ENCODE measurements at regions not wholly inside any gene's neighbourhood (a gene's known extent, or its start where the extent isn't known, plus 50 kb on each side); places are given as distances from the start of the nearest gene placed in this dataset.
"Not testable (repeated sequence)": the region's sequence is repeated elsewhere in the genome, so short reads cannot be mapped to it uniquely, and the experiment has no call there.

- peak; percentile 79 for DNase-seq (ENCODE audit: low read depth)
Observed at GRCh38 chr18:44325903-44326635, 354.6 kb upstream of the SETBP1 start.

- no peak for DNase-seq (ENCODE audit: low read depth)
Observed at GRCh38 chr18:44331656-44332570, 348.8 kb upstream of the SETBP1 start.

DNA sequence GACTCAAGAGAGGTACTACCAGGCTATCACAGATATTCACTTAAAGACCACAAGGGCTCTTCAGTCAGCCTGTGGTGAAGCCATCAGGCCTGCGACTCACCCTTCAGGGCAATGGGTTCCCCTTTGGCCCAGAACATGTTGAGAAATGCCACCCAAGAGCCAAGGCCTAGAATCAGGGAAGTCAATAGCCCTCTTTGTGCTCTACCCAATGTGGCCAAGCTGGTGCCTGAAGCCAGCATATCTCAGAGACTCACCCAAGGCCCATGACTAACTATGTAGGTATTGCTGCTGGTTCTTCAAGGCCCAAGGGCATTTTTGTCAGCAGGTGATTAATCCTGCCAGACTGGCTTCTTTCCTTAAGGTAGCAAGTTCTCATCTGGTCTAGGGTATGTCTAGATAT lies 338.9 kb upstream of the SETBP1 start:
- no peak for DNase-seq (ENCODE audit: low read depth)

DNA sequence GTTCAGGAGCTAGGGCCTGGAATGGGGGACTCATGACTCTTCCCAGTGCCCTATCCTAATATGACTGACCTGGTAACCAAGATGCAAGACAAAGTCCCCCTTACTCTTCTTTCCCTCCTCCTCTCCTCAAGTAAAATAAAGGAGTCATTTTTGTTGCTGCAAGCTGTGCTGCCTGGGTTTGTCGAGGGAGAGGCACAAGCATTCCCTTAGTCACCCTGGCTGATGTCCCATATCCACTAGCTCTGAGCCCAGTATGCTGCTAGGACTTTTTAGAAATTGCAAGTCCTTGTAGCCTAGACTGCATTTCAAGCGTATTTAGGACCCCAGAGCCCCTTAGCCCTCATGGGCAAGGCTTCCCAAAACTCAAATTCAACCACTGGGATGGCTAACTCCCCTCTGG lies 338.5 kb upstream of the SETBP1 start:
- DNase-seq (ENCODE audit: low read depth), result no peak

DNA sequence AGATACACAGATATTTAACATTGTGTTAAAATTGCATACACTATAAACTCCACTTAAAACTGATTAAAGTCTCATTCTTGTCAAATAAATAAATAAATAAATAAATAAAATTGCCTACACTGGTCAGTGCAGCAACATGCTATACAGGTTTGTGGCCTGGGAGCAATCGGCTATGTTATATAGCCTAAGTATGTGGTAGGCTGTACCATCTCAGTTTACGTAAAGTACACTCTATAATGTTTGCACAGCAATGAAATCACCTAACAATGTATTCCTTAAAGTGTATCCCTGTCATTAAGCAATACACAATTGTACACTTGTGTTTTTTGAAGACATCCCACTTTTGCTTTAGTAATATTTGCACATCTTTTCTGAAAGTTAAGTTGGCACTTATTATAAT lies 337.7 kb upstream of the SETBP1 start:
- DNase-seq (ENCODE audit: low read depth), result no peak

DNA sequence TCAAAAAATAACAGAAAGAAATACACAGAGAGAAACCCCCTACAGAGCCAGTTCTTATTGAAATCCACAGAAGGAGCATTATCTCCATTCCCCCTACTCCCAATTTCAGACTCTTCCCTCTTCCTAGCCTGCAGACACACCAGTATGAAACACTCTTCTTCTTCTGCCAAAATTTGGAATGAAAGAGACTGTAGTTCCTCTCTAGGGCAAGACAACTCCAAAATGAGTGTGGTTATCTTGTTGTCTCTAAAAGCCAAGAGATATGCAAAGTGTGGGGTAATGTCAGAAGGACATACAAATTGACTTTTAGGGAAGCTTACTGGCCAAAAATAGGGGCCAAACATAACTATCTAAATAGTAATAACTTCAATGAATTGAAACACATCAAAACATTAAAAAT lies 337.1 kb upstream of the SETBP1 start:
- DNase-seq (ENCODE audit: low read depth), result no peak

DNA sequence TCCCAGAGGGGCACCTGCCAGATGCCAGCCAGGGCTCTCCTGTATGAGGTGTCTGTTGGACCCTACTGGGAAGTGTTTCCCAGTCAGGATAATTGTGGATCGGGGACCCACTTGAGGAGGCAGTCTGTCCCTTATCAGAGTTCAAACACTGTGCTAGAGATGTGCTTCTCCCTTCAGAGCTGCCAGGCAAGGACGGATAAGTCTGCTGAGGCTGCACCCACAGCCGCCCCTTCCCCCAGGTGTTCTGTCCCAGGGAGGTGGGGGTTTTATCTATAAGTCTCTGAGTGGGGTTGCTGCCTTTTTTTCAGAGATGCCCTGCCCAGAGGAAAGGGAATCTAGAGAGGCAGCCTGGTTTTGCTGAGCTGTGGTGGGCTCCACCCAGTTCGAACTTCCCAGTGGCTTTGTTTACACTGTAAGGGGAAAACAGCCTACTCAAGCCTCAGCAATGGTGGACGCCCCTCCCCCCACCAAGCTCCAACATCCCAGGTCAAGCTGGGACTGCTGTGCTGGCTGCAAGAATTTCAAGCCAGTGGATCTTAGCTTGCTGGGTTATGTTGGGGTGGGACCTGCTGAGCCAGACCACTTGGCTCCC lies 324.0 kb upstream of the SETBP1 start:
- DNase-seq (ENCODE audit: low read depth), result no peak

- no peak for DNase-seq (ENCODE audit: low read depth)
Observed at GRCh38 chr18:44358402-44358801, 322.3 kb upstream of the SETBP1 start.

DNA sequence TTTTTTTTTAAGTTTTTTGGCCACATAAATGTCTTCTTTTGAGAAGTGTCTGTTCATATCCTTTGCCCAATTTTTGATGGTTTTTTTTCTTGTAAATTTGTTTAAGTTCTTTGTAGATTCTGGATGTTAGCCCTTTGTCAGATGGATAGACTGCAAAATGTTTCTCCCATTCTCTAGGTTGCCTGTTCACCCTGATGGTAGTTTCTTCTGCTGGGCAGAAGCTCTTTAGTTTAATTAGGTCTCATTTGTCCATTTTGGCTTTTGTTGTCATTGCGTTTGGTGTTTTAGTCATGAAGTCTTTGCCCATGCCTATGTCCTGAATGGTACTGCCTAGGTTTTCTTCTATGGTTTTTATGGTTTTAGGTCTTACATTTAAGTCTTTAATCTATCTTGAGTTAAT lies 320.9 kb upstream of the SETBP1 start:
- DNase-seq (ENCODE audit: low read depth), result not testable (repeated sequence)

GRCh38 chr18:44362213-44362612 lies 318.5 kb upstream of the SETBP1 start:
- DNase-seq (ENCODE audit: low read depth), result not testable (repeated sequence)

GRCh38 chr18:44370861-44371260 lies 309.8 kb upstream of the SETBP1 start:
- no peak for DNase-seq (ENCODE audit: low read depth)

- no peak for DNase-seq (ENCODE audit: low read depth)
Observed at GRCh38 chr18:44374966-44375365, 305.7 kb upstream of the SETBP1 start.

DNA sequence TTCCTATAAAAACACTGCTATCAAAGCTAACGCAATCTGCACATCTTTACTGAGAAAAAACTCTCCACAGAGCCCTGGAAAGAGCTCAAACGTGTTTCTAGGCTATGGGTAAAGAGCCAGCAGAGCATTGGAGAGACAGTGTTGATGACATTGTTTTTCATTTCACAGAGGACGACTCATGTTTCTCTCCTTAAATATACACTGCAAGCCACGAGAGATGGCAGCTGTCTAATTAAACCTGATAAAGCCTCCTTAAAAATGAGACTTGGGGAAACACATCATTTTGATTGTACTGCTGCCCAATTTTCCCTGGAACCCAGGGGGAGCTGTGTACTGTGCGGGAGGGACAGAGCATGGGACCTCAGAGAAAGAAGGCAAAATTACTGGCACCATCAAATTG lies 294.3 kb upstream of the SETBP1 start:
- DNase-seq (ENCODE audit: low read depth), result no peak

DNA sequence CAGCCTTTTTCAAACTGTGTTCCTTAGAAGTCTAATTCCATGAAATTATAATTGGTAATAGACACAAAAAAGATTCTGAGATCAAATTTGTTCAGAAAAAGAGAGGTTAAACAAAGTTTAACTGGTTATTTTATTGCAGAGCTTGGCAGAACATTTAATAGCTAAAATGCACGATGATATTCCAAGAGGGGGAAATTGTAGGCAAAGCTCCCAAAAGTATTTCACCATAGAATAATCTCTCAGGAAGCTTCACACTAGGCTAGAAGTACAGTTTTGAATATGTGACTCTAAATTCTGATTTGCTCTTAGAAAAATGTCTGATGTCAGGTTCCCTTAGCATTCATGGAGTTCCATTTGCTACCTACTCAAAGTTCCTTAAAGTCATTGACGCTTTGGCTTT lies 292.4 kb upstream of the SETBP1 start:
- no peak for DNase-seq (ENCODE audit: low read depth)

- DNase-seq (ENCODE audit: low read depth), result no peak
Observed at GRCh38 chr18:44392933-44393332, 287.8 kb upstream of the SETBP1 start.

DNA sequence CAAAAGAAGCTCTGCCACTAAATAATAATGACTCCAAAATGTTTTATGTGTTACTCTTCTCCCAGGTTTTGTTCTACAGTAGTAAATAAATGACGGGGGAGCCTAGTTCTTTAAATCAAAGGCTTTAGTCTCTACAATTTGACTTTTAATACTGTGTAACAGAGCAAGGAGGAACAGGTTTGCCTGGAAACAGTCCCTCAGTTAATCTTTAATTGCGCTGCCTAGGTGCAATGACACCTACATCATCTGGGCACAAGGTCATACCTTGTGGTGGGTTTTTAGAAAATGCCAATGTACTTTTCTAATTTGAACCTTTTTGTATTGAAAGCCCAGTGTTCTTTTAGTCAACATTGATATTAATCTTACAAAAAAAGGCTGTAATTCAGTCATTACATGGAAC lies 287.3 kb upstream of the SETBP1 start:
- DNase-seq (ENCODE audit: low read depth), result no peak

- no peak for DNase-seq (ENCODE audit: low read depth)
Observed at GRCh38 chr18:44396550-44396949, 284.1 kb upstream of the SETBP1 start.

DNA sequence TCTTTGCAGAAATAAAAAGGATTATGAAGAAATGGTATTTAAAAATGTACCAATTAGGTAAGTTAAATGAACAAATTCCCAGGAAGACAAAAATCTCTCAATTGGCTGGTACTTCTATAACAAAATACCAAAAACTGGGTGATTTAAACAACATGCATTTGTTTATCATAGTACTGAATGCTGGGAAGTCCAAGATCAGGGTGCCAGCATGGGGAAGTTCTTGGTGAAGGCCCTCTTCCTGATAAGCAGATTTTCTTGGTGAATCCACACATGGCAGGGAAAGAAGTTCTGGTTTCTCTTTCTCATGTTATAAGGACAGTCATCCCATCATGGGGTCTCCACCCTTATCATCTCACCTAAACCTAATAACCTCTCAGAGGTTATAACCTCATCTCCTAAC lies 271.6 kb upstream of the SETBP1 start:
- no peak for DNase-seq (ENCODE audit: low read depth)

GRCh38 chr18:44409515-44409914 lies 271.2 kb upstream of the SETBP1 start:
- DNase-seq (ENCODE audit: low read depth), result no peak

DNA sequence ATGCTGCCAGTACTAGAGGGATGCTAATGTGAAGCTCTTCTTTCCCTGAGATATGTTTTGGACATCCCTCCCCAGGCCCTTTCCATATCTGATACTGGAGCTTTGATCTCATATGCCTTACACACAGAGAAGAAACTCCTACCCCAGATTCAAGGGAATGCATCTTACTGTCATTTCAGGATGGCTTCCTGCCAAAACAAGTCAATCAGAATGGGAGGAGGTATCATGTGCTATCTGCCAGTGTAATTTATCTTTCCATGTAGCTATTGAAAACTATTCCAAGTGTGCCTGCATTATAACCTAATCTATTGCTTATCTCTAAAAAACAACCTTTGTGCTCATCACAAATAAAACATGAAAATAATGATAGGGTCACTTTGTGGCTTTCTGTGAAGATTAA lies 269.9 kb upstream of the SETBP1 start:
- no peak for DNase-seq (ENCODE audit: low read depth)

GRCh38 chr18:44411262-44411905 lies 269.3 kb upstream of the SETBP1 start:
- DNase-seq (ENCODE audit: low read depth), result no peak

DNA sequence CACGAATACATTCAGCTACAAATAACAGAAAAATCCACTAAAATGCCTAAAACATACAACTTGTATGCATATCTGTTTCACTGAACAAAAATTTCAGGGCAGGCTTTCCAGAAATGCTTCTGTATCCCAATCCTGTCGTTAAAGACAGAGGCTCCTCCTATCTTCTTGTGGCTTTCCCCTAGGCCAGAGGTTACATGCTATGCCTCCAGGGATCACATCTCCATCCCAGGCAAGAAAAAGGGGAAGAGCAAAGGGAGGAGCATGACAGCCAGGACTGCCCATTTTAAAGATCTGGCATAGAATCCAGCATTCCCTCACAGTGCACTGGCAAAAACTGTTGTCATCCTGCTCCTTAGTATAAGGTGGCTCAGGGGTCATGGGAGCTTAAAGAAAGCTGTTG lies 268.7 kb upstream of the SETBP1 start:
- no peak for DNase-seq (ENCODE audit: low read depth)
